ENCODE measurements at regions not wholly inside any gene's neighbourhood (a gene's known extent, or its start where the extent isn't known, plus 50 kb on each side); places are given as distances from the start of the nearest gene placed in this dataset.

DNA sequence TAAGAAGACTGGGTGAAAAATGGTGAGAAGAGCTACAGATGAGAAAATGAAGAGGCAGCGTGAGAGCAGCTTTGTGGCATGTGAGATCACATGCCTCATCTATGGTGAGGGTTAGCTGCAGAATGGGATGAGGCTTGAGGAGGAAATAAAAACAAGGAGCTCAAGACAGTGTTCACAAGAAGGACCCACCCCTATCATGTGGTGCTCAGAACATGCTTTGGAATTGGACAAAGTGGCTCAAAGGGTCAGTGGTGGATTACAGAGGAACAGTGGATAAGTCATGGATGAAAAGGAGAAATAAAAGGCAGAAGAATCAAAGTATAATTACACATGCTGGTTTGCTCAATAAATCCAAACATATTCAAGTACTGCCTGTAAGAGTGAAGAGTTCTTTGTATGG, 126.9 kb upstream of the UST start:
- TF ChIP-seq, protein P1, sequence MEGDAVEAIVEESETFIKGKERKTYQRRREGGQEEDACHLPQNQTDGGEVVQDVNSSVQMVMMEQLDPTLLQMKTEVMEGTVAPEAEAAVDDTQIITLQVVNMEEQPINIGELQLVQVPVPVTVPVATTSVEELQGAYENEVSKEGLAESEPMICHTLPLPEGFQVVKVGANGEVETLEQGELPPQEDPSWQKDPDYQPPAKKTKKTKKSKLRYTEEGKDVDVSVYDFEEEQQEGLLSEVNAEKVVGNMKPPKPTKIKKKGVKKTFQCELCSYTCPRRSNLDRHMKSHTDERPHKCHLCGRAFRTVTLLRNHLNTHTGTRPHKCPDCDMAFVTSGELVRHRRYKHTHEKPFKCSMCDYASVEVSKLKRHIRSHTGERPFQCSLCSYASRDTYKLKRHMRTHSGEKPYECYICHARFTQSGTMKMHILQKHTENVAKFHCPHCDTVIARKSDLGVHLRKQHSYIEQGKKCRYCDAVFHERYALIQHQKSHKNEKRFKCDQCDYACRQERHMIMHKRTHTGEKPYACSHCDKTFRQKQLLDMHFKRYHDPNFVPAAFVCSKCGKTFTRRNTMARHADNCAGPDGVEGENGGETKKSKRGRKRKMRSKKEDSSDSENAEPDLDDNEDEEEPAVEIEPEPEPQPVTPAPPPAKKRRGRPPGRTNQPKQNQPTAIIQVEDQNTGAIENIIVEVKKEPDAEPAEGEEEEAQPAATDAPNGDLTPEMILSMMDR (IDR thresholded peaks at IDR 0.05), result no peak
- TF ChIP-seq POLR2AphosphoS5 (IDR thresholded peaks at IDR 0.05) (no peak), POLR2A (IDR thresholded peaks at IDR 0.05) (no peak), EP300 (IDR thresholded peaks at IDR 0.05) (no peak)

Measured in stomach (tissue), 4 donors.